ENCODE measurements at regions not wholly inside any gene's neighbourhood (a gene's known extent, or its start where the extent isn't known, plus 50 kb on each side); places are given as distances from the start of the nearest gene placed in this dataset.
"Not testable (repeated sequence)": the region's sequence is repeated elsewhere in the genome, so short reads cannot be mapped to it uniquely, and the experiment has no call there.

- no peak for DNase-seq
- intact Hi-C loops (cut with micrococcal nuclease; ENCODE audit: unreplicated experiment): no loop called here
- Histone ChIP-seq H3K27me3 (replicated peaks; ENCODE audit: control insufficient read depth, insufficient read depth, low read length) (no peaks in the 10 kb centered on the region), H3K4me1 (no peaks in the 10 kb centered on the region), H3K9me3 (no peaks in the 10 kb centered on the region), H3K36me3 (ENCODE audit: control insufficient read depth, insufficient read depth, low read length) (no peaks in the 10 kb centered on the region), H3K4me3 (ENCODE audit: low read depth, low read length) (no peak overlapping the region)
- Mint-ChIP-seq H3K36me3 (ENCODE audit: insufficient read depth, unreplicated experiment) (no peaks in the 10 kb centered on the region), H3K4me3 (ENCODE audit: unreplicated experiment) (no peak overlapping the region), H3K4me1 (ENCODE audit: low read depth, unreplicated experiment) (no peaks in the 10 kb centered on the region), H3K27ac (ENCODE audit: unreplicated experiment) (no peak overlapping the region), H3K27me3 (ENCODE audit: insufficient read depth, unreplicated experiment) (no peaks in the 10 kb centered on the region), H3K9me3 (ENCODE audit: unreplicated experiment) (peaks cover 10% of the 10 kb centered on the region)
- POLR2A ChIA-PET: no interaction called here
- TF ChIP-seq CTCF (IDR thresholded peaks at IDR 0.05; ENCODE audit: insufficient read depth in 1 of 2, low read depth in 1 of 2, low read length in 1 of 2, severe bottlenecking in 1 of 2, unreplicated experiment in 1 of 2): no peak
- BruUV-seq (replicated peaks): no TSS peak
- CTCF ChIA-PET: no interaction called here
Observed at GRCh38 chr7:20075992-20076820, 141.0 kb downstream of the MACC1 start.

- Mint-ChIP-seq H3K4me3 (ENCODE audit: unreplicated experiment) (no peak overlapping the region), H3K9me3 (ENCODE audit: unreplicated experiment) (peaks cover 18% of the 10 kb centered on the region), H3K27me3 (ENCODE audit: insufficient read depth, unreplicated experiment) (no peaks in the 10 kb centered on the region), H3K4me1 (ENCODE audit: low read depth, unreplicated experiment) (no peaks in the 10 kb centered on the region), H3K27ac (ENCODE audit: unreplicated experiment) (no peak overlapping the region), H3K36me3 (ENCODE audit: insufficient read depth, unreplicated experiment) (no peaks in the 10 kb centered on the region)
- H3K27me3 ChIP-seq (replicated peaks; ENCODE audit: control insufficient read depth, insufficient read depth, low read length): no peaks in the 10 kb centered on the region
- BruUV-seq (replicated peaks): no TSS peak
- H3K4me3 ChIP-seq (ENCODE audit: low read depth, low read length): no peak overlapping the region
- DNase-seq: no peak
- ChIA-PET POLR2A (no interaction called here), CTCF (no interaction called here)
- no peaks in the 10 kb centered on the region for H3K9me3 ChIP-seq
- intact Hi-C loops (cut with micrococcal nuclease; ENCODE audit: unreplicated experiment): no loop called here
- TF ChIP-seq CTCF (IDR thresholded peaks at IDR 0.05; ENCODE audit: insufficient read depth in 1 of 2, low read depth in 1 of 2, low read length in 1 of 2, severe bottlenecking in 1 of 2, unreplicated experiment in 1 of 2): no peak
- H3K4me1 ChIP-seq: no peaks in the 10 kb centered on the region
- H3K36me3 ChIP-seq (ENCODE audit: control insufficient read depth, insufficient read depth, low read length): no peaks in the 10 kb centered on the region
Observed at GRCh38 chr7:20075440-20075839, 141.7 kb downstream of the MACC1 start.

GRCh38 chr7:20068004-20068403 lies 149.2 kb downstream of the MACC1 start:
- POLR2A ChIA-PET; H3K4me1 Mint-ChIP-seq (ENCODE audit: low read depth, unreplicated experiment); H3K9me3 ChIP-seq; H3K4me3 Mint-ChIP-seq (ENCODE audit: unreplicated experiment); BruUV-seq (replicated peaks); H3K36me3 ChIP-seq (ENCODE audit: control insufficient read depth, insufficient read depth, low read length); intact Hi-C loops (cut with micrococcal nuclease; ENCODE audit: unreplicated experiment); H3K27me3 ChIP-seq (replicated peaks; ENCODE audit: control insufficient read depth, insufficient read depth, low read length); H3K4me3 ChIP-seq (ENCODE audit: low read depth, low read length); DNase-seq; H3K27ac Mint-ChIP-seq (ENCODE audit: unreplicated experiment); H3K27me3 Mint-ChIP-seq (ENCODE audit: insufficient read depth, unreplicated experiment); CTCF ChIA-PET; H3K36me3 Mint-ChIP-seq (ENCODE audit: insufficient read depth, unreplicated experiment): not testable (repeated sequence)
- H3K4me1 ChIP-seq: peaks cover 15% of the 10 kb centered on the region; the same call in 1 of the 2 replicates
- peaks cover 36% of the 10 kb centered on the region for H3K9me3 Mint-ChIP-seq (ENCODE audit: unreplicated experiment)
